Activated T-cell treated with anti-CD3 and anti-CD28 coated beads for 48 hours (primary cell): ENCODE measurements at regions not wholly inside any gene's neighbourhood (a gene's known extent, or its start where the extent isn't known, plus 50 kb on each side); places are given as distances from the start of the nearest gene placed in this dataset.
"Not testable (repeated sequence)": the region's sequence is repeated elsewhere in the genome, so short reads cannot be mapped to it uniquely, and the experiment has no call there.

ENCODE experiments used
- DNase-seq: peaks from one replicate; pipeline ENCODE4 v3.0.0-alpha.2; 2020; ENCODE audit warnings: low read depth

DNA sequence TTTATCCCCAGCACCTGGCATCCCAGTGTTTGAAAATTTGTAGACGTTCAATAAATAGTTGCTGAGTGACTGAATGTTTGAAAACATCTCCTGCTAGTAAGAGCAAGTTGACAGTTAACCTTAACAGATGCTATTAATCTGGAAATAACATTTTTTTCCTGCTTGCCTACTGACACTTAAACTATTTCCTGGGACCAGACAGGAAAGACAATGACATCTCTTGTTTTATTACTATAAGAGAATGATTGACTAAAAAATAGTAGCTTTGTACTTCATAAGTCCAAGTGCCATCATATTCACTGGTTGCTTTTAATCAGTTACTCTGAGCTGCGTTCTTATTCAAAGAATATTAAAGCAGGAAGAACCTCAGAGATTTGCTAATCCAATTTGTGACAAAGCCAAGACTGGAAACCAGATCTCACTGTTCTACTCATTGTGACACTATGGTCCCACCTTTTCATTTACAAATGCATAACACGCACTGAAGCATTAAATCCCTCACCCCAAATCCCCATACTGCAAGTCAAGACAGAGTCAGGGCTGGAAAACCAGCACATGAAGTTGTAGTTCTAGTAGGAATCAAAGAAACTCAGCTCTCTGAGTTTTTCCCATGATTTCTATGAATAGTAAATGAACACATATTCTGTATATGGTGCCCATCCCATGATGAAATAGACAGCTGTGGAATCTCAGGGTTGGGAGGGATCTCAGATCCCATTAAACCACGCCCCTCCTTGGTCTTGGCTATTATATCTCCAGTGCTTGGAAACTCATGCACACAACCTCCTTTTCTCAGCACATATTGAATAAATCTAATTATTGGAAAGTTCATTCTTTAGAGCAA, 212.7 kb upstream of the P2RY1 start:
- no peak for DNase-seq

DNA sequence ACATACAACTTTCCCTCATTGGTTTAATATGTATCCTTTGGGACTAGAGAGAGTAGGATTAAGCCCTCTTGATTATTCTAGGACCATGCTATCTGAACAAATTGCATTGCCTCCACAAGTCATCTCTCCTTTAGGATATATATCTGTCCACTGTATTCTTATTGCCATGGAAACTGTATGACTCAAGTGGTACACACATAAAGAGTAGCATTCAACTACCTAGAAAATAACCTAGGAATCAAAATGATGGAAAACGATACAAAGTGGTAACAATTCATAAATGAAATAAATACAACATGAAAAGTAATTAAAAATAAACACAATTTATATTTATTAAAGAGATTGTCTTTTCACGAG, 212.1 kb upstream of the P2RY1 start:
- no peak for DNase-seq

DNA sequence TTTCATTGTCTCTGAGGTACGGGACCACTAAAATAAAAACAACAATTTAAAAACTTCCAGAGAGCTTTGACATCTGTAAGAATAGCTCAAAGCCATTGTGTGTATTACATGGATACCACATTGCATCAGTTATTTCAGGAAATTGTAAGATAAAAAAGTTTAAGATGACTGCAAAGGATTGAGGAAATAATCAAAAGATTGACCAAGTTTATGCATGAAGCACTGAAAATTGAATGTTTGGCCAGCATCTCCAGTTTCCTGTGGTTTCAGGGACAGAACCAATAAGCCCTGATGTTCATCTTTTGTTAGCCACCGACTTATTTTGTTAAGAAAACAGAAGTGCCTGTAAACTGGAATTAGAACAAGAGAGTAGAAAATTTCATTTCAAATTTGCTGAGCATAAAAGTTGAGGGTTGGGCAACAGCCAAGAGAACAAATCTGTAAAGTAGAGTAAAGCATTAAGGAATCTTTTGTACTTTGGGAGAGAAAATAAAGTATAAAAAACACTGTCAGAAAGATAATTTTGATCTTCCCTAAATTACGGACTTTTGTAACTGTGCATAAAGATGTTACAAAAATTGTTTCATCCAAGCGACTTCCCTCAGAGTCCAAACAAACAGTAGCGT, 211.5 kb upstream of the P2RY1 start:
- DNase-seq, result no peak

DNA sequence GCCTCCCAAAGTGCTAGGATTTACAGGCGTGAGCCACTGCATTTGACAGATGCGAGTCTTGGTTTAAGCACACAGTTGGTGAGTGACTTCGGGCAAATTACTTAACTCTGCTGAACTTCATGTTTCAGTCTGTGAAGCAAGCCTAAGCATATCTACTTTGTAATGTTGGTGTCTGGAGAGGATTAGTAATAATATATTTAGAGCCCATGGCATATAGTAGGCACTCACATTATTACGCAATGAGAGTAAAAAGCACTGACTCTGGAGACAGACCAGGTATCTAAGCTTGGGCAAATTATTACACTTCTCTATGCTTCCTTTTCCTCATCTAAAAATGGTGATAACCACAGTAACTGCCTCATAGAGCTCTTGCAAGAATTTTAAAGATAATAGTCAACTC, 208.7 kb upstream of the P2RY1 start:
- no peak for DNase-seq

DNA sequence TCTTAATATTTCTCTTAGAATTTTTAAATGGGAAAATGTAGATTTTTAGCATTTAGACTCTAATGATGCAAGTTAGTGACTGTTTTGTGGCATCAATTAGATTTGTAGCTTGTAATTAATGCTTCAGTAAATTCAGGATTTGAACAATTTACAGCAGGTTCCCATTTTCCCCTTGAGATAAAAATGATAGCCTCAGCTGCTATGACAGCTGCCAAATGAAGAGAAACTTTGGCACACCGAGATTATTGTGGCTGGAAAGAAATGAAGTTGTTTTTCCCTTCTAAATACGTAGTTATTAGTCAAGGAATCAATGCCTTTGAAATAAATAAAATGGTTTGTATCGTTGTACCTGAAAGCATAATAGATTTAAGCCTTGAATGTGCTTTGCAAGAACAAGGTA, 206.4 kb upstream of the P2RY1 start:
- no peak for DNase-seq

DNA sequence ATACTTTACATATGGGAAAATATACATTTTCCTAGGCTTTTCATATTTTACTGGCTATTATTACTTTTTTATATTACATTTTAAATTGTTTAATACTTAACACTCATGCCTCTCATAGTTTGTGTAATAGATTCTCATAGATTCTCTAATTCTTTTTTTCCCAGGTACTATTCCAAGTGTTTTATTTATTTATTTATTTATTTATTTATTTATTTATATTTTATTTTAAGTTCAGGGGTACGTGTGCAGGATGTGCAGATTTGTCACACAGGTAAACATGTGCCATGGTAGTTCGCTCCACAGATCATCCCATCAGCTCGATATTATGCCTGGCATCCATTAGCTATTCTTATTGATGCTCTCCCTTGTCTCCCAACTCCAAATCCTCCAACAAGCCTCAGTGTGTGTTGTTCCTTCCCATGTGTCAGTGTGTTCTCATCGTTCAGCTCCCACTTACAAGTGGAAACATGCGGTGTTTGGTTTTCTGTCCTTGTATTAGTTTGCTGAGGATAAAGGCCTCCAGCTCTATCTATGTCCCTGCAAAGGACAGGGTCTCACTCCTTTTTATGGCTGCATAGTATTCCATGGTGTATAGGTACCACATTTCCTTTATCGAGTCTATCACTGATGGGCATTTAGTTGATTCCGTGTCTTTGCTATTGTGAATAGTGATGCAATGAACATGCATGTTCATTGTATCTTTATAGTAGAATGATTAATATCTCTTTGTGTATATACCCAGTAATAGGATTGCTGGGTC, 205.4 kb upstream of the P2RY1 start:
- DNase-seq, result no peak

DNA sequence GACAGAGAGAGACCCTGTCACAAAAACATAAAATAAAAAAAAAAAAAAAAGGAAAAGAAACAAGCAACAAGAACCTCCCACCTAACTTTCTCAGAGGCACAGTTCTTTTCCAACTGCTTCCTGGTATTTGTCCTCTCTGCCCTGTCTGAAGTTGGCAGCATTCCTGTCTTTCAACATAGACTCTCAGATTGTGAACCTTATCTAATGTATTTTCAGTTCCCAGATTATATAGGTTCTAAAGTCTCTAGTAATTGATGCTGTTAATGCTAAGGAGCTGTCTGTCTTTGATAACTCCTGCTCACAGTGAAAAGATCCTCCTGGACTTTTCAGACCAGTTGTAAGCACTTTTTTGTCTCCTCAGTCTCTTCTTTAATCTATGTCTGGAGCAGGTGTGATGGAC, 199.5 kb upstream of the P2RY1 start:
- DNase-seq, result no peak

DNA sequence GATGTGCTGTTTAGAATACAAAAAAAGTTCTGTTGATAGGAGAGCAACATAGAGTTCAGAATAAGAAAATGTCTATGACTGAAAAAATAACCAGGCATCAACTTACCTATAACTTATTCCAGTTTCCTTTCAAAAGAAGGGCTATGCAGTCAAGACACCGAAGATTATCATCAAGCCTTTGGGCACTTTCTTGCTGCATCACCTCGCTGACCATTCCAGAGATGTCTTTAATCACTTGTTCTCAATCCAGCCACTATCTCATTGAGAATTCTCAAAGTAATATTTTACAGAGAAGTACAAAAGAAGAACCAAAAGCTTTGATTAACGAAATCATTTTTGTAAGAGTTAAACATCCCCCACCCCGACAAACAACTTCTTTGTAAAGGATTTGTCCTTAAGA, 198.3 kb upstream of the P2RY1 start:
- no peak for DNase-seq

DNA sequence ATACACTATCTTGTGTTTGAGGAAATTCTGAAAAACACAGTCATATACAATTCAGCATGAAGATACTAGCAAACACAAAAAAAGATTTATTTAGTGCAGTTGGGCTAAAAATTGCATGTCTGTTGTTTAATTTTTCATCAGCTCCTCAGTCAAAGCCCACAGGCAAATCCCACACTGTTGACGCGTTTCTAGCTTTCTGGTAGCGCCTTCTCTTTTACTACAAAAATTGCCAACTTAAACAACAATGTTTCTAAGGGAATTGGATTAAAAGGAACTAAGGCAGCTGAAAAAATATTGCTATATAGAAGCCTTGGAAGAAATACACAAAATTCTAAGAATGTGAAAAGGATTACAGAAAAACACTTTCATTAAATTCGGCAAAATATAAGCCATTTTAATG, 196.7 kb upstream of the P2RY1 start:
- no peak for DNase-seq

DNA sequence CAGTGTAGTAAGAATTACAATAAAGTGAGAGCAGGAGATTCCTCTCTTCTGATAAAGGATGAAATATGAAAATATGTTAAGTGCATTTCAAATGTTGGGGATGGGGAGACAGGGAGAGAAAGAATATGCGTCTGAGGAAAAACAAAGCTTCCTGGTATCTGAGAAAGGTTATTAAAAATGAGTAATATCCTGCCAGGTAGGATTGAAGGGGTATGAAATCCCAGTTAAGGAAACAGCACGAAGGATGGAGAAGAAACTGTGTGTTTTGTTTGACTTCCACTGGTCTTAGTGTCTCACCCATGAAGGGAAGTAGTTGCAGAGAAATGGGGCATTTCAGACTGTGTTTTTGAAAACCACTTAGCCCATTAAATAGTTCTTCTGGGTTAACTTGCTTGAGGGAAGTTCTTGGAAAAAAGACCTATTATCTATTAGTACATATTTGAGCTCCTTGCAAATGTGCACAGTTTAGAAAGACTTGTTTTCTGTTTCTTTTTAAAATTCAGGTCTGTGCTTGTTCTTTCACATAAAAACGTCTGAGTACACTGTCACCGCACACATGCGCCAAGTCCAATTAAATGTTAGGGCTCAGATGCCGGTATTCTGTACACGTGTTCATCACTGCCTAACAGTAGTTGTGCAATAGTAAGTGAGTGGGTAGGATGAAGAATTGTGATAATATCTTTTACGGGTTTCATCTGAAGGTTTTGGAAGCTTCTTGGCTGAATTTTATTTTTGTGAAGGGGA, 196.1 kb upstream of the P2RY1 start:
- DNase-seq, result no peak

DNA sequence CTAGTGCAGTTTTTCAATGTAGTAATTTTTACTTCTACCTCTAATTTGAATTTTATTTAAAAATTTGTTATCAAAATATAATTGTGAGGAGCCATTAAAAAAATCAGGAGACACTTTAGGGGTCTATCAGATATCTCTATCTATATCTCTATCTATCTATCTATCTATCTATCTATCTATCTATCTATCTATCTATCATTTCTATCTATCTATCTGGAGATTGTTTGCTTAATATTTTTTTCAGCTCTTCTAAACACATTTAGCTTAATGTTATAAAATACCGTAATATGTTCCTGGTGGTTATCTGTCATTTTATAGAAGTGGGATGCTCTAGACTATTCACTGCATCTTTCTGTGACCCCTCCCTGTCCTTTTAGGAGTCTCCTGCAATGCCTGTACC, 193.7 kb upstream of the P2RY1 start:
- DNase-seq, result no peak

DNA sequence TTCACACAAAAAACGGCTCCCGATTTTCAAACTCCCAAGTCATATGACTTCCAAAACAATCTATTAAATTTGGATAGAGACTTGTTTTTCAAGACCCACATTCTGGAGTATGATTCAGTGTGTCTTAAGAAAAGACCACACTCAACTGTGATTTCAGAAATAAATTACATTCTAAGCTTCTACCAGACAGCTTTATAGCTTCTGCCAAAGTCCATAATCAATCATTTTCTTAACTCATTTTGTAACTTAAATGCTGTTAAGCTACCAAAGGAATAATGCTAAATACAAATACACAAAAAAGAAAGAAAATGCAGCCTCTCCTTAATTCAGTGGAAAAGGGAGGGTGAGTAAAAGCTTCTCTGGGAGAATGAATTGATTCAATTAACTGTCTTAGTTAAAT, 192.3 kb upstream of the P2RY1 start:
- no peak for DNase-seq

DNA sequence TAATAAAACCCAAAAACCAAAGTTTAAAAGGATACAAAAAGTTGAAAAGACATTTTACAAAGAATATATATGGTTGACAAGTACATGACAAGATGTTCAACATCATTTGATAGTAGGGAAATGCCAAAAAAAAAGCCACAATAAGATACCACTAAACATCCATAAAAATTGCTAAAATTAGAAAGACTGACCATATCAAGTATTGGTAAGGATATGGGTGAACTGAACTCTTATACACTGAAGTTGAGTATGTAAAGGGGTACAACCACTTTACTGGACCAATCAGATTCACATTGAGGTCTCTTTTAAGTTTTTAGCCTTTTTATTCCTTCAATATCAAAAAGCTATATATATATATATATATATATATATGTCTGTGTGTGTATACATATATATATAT, 190.5 kb upstream of the P2RY1 start:
- DNase-seq, result no peak

DNA sequence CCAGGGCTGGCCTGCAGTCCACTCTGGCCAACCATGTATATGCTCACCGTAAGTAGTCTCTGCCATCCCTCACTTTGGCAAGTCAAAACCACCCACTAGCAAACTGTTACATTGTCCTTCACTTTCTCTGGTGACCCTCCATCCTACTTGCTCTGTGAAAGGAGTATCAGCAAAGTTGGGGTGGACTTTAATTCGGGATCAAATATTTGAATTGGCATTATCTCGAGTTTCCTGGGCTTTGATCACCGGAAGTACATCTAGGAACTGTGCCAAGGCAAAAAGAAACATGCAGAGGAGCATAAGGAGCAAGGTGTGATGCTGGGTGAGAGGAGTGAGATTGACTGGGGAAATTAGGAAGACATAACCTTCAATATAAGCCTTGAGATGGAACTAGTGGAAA, 188.9 kb upstream of the P2RY1 start:
- DNase-seq, result no peak

DNA sequence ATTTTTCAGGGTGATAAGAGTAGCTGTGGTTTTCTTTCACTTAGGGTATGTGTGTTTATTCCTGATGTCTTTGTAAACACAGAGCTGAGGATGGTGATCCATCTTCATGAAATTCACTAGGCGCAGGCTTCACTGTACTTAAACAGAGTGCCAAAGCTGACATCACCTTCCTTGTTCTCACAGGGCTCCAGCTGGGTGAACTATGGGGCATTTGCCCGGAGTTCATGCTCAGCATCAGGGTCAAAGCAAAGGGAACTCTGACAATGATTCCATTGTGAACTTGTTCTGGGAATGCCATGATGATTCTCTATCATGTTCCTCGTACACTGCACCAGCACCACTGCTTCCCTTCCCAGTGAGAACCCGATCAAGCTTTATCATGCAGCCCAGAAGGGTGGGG, 184.8 kb upstream of the P2RY1 start:
- no peak for DNase-seq

DNA sequence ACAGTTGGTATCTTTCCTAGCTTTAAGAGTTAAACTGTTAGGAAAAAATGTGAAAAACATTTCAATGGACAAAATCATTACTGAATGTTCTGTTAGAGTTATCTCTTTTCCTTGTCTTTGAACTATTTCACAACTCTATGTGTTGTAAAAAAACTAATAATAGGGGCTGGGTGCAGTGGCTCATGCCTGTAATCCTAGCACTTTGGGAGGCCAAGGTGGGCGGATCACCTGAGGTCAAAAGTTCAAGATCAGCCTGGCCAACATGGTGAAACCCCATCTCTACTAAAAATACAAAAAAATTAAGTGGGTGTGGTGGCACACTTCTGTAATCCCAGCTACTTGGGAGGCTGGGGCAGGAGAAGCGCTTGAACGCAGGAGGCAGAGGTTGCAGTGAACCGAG, 184.0 kb upstream of the P2RY1 start:
- DNase-seq, result not testable (repeated sequence)

DNA sequence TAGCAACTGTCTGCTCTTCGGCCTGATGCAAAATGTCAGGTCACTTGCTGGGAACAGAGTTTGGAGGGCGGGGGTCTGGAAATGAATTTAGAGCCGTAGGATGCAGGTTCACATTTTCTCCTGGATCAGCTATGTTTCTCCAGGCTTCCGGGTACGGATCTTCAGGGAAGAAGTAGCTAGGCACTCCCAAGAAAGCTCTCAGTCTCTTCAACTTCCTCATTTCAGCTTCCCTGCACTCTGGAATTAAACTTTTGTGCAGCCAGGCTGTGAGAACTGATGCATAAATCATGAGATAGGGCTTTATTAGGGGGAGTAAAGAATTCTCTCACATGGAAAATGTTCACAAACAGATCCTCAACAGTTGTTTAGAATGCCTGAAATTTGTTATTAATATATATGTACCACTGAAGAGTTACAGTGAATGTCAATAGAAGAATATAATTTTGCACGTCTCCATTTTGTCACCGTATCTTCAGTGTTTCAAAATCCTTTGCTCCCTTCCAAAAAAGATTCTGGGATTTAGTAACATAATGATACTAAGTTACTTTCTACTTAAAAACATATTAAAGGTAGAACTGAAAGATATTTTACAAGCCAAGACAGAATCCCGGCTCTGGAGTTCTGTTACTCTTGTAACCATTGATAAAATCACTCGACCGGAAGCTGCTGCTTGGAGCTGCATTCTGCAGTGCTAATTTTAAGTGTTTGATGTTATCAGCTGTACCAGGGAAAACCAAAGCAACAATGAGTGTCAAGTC, 178.5 kb upstream of the P2RY1 start:
- no peak for DNase-seq

DNA sequence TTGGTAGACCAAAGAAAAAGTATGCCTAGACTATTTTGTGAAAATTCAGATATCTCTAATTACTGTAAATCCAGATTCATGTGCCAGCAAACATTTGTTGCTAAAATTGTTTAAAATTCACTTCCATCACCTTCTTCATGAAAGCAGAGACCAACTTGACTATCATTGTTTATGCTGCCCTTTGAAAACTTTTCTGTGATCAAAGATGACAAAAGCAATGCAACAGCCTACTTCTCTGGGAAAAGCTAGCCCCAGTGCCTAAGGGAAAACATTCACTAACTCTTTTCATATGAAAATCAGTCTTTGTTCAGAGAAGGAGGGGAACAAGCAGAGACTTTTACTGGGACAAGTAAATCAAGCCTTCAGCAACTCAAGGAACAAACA, 178.0 kb upstream of the P2RY1 start:
- no peak for DNase-seq

DNA sequence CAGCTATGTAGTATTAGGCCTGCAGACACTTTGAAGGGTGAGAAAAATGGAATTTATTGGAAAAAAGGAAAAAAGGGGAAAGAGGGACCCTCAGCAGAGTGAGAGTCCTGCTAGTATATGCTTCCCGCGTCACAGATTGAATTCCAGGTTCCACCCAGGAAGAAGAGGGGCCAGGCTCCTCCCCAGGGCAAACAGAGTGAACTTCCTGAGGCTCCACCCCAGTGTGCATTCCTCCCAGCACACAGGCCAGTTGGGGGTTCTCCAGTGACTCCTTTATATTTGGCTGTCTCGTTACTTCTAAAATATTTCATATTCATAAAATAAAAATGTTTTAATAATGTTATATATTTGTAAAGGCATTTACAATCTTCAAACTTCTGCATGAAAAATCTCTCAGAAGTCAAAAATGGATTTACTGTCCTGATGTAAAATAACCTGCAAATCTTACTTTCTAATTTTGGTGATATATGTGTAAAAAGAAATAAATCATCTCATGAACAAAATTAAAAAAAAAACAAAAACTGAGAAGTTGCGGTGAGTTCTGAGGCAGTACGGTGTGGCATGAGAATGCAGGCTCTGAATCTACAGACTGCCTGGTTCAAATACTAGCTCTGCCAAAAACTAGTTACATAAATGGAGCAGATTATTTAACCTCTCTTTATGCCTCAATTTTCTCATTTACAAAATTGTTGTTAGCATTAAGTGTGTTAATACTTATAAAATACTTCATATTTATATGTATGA, 175.8 kb upstream of the P2RY1 start:
- no peak for DNase-seq

DNA sequence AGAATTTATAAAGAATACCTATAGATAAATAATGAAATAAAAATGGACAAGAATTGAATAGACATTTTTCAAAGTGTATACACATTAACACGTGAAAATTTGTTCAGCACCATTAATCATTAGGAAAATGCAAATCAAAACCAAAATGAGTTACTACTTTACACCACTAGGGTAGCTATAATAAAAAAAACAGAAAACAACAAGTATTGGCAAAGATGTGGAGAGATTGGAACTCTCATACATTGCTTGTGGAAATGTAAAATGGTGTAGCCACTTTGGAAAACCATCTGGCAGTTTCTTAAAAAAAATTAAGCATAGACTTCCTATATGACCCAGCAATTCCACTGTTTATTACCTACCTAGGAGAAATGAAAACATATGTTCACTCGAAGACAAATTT, 172.8 kb upstream of the P2RY1 start:
- DNase-seq, result no peak

DNA sequence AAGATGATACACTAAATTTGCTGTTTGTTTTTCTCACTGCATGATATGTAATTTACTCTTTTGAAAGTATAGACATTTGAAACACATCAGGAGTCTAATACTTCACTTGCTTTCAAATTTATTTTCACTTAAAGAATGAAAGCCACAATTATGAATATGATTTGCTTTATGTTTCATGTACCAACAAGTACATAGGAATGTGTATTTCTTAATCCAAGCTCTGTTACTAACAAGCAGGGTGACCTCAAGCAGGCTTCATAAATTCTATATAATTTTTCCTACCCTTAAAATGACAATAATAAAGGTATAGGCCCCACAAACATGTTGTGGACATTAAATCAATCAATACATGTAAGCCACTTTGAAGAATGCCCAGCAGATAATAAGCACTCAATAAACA, 170.2 kb upstream of the P2RY1 start:
- no peak for DNase-seq
